Renal cortical epithelial cell (primary cell): ENCODE measurements at regions not wholly inside any gene's neighbourhood (a gene's known extent, or its start where the extent isn't known, plus 50 kb on each side); places are given as distances from the start of the nearest gene placed in this dataset.
"Not testable (repeated sequence)": the region's sequence is repeated elsewhere in the genome, so short reads cannot be mapped to it uniquely, and the experiment has no call there.

Source experiments
- DNase-seq: peaks from one replicate; pipeline ENCODE4 v3.0.0-alpha.2; 2011; ENCODE audit warnings: low read depth

DNA sequence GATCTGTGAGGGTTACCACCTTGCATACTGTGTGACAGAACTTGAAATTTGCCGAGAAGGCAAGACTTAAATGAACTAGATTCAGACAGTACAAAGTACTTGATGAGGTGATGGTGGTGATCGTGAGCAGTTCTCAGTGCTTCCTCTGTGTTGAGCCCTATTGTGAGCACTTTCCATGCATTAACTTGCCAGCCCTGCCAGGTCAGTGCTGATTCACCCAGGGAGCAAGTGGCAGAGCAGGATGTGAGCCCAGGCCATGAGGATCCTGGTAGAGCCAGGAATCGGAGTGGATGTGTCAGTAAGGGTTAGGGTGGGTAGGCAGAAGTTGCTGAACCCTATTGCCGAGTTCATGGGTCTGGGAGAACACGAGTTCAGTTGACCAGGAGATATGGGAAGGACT lies 4545.7 kb upstream of the TPTE start:
- DNase-seq, result not testable (repeated sequence)

DNA sequence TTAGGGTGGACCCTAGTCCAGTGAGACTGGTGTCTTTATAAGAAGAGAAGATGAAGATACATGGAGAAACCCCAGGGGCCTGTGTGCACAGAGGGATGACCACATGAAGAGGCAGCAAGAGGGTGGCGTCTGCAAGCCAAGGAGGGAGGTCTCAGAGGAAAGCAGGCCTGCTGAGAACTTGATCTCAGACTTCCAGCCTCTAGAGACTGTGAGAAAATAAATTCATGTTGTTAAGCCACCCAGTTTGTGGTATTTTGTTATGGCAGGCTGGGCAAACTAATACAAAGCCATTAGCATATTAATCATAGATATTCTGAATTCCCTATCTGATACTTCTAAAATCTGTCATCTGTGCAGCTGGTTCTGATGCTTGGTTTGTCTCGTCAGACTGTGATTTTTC lies 4523.8 kb upstream of the TPTE start:
- not testable (repeated sequence) for DNase-seq

DNA sequence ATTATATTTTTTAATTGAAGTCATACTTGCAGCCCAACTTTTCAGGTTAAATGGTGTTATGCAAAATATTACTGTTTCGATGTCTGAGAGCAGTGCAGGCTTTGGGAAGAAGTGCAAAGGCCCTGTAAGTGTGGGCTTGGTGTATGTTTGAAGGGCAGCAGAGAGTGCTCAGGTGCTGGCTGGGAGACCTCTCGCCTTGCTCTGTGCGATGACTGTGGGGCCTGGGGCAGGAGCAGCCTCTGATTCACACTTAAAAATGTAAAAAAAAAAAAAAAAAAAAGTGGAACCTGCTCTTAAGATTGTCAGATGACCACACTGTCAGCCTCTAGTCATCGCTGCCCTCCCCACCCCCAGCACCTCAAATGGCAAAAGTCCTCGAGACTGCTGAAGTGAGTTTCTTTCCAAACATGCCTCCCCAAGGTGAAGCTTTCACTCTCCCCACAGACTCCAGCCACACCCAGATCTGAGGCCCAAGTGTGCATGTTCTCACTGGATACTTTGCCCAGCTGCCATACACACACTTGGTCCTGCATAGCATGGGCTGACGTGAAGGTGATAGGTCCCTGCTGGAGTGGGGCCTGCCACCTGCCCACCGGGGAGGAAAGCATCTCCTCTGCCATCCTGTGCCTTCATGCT lies 4505.8 kb upstream of the TPTE start:
- DNase-seq, result not testable (repeated sequence)

DNA sequence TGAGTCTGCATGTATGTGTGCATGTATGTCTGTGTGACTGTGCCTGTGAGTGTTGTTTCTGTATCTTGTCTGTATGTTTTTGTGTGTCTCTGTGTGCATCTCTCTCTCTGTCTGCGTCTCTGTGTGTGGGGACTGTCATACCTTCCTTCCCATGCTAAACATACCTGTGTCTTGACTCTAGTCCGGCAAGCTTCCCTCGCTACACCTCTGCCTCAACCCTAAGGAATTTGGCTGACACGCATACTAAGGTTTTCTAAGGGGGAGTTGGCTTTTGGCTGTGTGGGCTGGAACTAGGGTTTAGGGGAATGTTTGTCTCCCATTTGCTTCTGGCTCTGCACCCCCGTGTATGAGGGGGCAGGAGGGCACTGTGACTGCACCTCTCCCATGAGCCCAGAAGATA lies 4500.9 kb upstream of the TPTE start:
- not testable (repeated sequence) for DNase-seq

DNA sequence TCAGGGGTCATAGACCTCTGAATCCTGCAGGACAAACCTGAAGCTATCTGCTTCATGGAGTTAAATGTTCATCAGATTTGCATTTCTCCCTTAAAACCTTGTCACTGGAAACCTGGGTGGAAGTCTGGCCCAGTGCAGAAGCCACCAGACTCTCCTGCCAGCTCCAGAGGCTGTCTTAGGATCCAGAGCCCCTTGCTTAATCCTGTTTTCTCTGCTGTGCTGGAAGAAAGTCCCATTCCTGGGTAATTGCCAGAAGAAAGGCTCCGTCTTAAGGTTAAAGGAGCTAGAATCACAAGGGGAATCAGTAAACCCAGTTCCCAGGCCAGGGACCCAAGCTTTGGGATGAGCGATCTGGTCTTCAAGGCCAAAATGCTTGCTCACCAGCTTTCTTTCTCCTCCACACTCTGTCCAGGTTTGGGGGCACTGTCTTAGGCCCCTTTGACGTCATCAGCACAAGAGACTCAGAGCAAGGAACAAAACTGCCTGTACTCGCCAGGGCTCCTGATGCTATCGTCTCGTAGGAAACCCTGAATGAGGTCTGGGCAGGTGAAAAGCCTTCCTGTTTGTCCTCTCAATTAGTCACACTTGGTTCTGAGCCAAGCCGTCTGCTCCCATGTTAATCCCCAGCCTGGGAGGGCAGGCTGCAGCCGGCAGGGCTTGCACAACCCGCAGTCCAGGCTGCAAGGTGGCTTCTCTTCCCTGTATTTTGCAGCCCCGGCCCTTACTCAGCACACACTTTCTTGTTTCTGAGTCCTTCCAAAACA lies 4500.2 kb upstream of the TPTE start:
- not testable (repeated sequence) for DNase-seq

DNA sequence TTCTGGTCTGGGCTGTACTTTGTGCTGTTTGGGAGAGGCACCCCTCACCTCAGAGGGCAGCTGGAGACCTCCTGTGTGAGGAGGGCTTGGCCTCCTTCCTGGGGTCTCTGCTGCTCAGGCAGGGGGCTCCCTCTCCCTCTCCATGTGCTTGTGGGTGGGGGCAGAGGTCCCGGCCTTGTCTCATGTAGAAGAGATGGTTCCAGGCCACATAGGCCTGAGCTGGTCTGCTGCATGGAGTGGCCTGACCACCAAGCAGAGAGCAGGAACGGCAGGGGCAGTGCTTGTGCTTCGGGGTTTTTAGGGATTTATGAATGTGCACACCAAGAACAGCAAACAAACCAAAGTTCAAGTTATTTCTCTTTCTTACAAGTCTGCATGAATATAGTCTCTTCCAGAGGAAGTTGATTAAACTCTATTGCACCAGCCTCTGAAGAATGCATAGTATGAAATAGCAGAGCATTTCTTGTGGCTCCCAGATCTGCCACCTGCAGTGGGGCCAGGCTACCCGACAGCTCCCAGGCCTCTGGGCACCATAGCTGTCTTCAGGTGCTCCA lies 4499.6 kb upstream of the TPTE start:
- not testable (repeated sequence) for DNase-seq

DNA sequence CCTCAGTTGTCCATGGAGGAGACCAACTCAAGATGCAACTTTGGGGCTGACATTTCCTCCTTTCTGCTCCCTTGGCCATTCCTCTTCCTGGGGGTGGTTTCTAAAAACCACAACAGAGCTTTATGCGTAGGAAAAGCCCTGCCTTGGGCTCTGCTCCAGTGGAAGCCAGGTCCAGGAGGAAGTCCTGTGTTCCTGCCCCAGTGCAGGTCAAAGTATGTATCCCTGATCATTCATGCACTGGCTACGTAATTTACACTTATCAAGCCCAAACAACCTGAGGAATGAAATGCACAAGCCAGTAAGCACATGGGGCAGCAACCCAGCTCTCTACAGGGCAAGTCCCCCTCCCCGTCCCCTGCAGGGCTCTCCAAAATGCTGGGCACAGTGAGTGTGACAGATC lies 4498.1 kb upstream of the TPTE start:
- DNase-seq, result not testable (repeated sequence)

DNA sequence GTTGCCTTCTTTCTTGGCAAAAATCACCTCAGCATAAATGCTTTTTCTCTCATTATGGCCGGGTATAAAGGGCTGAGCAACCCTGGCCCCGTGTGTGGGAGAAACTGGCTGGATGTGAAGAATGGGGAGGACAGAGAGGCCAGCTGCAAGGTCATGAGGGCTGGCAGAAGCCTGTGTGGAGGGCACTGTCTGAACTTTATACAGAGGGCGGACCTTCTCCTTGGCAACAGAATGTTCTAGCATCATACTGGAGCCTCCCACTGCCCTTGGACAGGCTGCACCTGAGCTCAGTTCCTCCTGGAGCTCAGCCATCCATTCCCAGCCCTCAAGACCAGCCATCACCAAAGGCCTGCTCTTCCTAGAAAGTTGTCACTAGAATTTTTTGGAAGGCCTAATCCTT lies 4496.2 kb upstream of the TPTE start:
- not testable (repeated sequence) for DNase-seq

DNA sequence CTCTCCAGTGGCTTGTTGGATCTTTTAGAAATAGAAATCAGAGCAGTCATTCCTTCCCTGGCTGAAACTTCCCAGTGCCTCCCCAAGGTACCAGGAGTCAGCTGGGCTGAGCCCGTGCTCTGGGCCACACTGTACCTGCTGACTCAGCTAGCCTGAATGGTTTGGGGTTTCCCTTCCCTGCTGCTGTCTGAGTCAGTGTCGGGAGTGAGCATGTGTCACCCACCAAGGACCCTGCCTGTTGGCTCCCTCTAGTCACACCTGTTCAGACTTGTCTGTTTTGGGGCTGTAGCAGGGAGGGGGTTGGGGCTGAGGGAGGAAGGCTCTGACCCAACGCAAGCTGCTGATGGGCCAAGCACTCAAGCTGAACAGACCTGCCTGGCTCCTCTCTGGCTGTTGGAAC lies 4493.9 kb upstream of the TPTE start:
- DNase-seq, result not testable (repeated sequence)

DNA sequence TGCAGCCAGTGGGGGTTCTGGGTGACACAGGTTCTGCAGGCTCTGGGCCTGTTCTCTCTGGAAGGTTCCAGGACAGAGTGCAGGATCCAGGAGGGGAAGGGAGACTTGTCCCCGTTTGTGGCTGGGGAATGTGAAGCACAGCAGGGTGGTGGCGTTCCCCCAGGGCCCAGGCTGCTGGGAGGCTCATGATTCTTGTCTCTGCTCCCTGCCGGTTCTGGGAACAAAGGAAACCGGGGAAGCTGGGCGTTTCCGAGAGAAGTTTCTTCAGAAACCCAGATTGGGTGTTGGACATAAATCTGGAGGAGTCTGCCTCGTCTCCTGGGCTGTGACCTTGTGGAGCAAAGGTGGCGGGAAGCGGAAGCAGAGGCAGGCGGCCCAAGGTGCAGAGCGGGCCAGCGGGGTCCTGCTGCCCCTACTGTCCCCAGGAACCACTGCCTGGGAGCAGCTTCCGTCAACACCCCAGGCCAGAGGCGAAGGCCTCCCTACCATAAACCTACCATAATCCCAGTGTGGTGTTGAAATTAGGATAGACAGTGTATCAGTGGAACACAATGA lies 4487.2 kb upstream of the TPTE start:
- DNase-seq, result not testable (repeated sequence)

DNA sequence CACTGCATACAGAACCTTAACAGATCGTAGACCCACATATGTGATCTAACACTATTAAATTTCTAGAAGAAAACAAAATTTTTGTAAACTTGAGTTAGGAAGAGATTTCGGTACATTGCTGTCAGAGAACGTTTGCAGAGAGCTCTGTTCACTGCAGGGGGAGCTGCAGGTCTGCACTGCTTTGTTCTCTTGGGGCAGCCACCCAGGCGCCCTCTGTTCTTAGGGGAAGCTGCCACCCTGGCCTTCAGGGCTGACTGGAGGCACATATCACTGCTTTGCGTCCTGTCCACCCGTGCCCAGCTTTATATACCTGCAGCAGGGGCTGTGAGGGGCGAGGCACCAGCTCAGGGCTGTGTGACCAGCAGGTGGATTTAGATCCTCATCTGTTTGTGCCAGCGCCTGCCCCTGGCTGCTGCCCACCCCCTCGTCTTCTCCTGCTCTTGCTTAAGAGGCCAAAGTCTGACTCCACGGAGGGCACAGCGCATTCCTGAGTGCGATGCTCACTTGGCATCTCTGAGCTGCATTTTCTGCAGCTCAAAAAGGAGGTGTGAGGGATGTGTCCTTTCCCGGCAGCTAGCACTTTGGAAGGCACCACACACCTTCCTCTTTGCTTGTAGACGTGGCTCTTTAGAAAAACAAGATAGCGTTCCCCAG lies 4486.4 kb upstream of the TPTE start:
- DNase-seq, result not testable (repeated sequence)

DNA sequence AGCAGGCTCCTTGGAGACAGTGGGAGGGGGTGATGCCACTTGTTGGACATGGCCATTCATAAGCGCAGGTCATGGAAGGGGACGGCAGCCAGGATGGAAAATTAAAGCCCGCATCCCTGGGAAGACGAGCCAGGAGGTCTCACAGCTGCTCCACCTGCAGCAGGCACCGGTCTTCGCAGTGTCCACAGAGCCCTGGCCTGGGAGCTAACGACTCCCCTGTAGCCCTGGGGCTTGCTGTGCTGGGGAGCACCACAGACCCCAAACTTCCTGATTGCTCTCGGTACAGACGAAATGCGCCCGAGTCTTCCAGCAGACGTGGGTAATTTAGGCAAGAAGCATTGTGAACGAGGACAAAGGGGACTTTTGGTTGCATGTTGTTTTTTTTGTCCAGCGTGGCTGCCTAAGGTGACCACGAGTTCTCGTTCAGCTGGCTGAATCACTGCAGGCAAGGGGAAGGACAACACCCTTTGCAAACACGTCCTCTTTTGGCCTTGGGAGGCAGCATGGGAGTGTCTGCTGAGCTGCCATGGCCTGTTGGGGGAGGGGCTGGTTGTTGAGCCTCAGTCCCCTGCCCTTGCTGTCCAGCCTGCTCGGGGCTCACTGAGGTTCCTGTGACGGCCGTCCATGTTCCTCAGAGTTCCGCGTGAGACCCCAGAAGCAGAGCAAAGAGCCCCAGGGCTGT lies 4485.8 kb upstream of the TPTE start:
- DNase-seq, result not testable (repeated sequence)

DNA sequence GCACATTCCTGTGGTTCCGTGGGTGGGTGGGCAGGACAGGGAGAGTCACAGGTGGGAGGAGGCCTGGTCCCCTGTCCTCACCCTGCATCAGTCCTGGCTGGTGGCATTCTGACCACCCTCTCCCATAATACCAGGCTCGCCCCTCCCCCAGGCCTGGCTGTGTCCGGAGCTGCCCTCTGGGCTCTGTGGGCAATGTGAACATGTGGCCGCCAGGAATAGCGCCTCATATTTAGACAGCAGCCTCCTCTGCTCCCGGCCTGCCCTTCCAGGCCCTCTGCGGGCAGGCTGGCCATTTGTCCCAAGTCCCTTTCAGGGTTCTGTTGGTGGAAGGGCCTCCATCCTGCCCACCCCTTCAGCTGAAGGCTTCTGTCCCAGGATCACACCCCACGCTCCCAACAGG lies 4482.2 kb upstream of the TPTE start:
- DNase-seq, result not testable (repeated sequence)

DNA sequence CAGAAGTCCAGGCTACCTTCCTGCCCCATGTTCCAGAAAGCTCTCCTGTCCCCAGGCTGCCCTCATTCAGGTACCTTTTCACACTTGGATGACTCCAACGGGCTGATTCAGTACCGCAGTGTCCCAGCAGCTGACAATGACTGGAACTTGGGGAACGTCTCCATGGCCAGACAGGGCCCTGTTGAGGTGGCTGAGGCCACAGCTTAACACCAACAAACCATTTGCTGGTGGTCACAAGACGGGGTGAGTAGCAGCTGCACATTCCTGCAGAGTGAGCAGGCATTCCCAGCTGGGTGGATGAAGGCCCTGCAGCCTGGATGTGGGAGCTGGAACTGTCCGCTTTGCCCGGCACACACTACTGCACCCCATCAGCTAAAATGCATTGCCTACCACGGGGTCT lies 4481.3 kb upstream of the TPTE start:
- not testable (repeated sequence) for DNase-seq

DNA sequence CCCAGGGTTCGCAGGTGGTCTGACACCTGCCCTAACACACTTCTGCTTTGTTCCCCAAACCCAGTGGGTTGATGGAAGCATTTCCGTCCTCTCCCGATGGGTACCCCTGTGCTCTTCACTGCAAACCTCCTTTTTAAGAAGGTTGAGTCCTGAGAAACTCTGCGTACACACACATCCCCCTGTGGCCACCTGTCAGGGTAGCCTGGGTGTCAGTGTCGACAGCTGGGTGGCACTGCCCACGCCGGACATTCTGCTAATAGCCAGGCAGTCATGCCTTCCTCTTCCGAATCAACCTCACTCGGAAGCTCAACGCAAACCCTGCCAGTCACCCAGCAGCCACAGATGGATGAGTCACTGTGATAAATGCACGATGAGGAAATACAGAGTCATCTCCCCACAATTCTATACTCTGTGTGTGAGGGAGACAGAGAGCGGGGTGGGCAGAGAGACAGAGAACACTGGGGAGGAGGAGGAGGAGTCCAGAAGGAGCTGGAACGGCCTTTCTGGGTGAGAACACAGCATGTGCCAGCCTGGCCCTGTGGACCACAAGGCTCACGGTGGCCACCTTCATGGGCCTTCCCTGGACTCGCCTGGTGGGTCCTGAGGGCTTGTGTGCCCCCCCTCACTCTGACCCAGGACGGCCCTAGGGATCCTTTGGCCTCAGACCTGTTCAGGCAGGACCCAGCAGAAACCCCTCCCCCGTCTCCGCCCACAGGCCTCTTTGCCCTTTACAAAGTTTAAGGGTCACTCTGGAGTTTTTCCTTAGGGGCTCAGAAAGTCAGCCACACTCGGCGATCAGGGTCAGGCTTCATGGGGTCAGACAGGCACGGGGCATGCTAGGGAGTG lies 4477.7 kb upstream of the TPTE start:
- not testable (repeated sequence) for DNase-seq

DNA sequence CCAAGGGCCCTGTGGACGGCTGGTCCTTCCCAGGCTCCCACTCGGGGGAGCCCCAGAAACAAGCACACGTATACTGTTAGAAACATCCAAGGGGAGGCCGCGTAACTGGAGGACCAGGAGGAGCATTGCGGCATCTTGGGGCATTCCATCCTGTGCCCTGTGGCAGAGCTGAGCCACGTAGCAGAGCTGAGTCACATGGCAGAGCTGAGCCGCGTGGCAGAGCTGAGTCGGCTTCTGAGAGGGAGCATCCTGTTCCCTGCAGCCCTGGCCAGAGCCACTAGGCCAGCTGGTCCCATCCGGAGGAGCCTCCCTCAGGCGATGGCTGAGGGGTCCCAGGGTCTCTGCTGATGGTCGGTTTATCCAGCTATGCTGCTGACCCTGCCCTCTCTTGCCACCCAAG lies 4476.7 kb upstream of the TPTE start:
- DNase-seq, result not testable (repeated sequence)

DNA sequence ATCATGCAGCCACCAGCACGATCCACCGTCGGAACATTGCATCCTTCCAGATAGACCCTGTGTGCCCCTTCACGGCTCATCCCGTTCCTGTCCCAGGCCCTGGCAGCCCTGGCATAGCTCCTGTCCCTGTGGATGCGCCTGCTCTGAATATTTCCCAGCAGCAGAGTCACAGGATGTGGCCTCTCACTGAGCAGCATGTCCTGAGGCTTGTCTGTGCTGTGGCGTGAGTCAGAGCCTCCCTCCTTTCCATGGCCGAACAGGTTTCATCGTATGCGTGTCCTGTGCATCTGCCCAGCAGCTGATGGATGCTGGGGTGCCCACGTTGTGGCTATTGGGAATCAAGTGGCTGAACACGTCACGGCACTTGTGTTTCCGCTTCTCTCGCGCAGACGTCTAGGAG lies 4471.5 kb upstream of the TPTE start:
- DNase-seq, result not testable (repeated sequence)

DNA sequence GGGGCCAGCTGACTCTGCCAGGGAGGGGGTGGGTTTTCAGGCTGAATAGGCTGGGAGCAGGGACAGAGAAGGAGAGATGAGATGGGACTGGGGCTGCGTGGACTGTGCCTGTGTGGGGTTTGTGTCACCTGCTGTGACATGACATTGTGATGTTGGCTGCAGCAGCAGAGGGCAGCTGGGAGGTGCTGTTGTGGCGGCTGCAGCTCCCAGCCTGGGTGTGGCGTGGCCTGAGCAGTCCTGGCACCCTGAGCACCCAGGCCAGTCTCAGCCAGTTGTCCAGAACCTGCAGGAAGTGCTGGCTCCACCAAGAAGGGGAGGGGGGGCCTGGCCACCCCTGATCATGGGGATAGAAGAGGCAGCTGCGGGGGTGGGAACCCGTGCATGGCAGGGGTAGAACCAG lies 4469.3 kb upstream of the TPTE start:
- DNase-seq, result not testable (repeated sequence)

DNA sequence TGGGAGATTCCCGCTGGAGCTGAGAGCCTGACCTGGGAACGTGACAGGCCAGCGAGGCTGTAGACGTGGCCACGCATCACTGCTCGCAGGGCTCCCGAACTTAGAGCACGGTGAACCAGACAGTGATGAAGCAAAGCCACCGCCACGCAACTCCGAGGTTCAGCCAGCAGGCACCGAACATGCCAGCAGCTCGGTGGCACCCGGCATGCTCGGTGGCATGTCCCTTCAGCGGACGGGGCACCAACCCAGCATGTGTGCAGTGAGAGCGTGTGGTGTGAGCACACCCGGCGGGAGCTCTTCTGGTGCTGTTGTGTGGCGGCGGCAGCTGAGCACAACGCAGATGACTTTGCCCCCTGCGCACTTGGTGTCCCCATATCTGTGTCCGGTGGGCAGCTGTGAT lies 4468.2 kb upstream of the TPTE start:
- not testable (repeated sequence) for DNase-seq

DNA sequence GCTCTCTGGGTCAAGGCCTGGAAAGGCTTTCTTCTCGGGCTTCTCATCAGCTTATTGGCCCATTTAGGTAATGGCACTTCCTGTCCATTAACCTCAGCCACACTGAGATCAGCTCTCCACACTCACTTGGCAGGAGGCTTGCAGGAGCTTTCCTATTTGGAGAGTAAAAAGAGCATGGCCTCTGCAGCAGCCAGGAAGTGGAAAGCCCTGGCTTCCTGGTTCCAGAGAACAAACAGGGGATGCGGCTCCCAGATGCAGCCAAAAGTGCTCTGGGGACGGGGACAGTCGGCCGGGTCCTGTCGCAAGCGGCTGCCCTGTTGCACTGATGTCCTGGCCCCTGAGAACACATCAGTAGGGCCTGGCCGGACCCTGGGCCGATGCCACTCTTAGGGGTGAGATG lies 4462.4 kb upstream of the TPTE start:
- DNase-seq, result not testable (repeated sequence)
